ENCODE measurements at regions not wholly inside any gene's neighbourhood (a gene's known extent, or its start where the extent isn't known, plus 50 kb on each side); places are given as distances from the start of the nearest gene placed in this dataset.

DNA sequence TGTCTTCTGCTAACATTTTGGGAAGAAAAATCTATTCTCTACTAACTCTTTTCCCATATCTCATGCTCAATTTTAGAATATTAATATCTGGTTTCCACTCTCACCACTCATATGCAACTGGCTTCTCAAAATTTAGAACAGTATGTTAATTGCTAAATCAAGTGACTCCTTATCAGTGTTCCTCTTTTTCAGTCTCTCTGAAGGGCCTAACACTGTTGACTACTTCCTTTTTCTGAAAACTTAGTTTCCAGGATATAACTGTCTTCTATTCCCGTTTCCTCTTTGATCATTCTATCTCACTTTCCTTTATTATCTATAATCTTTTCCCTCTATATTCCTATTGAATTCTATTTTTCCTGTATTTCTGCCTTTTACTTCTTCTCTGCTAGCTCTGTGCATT lies 1717.2 kb upstream of the C9orf72 start:
- TF ChIP-seq, protein P1, sequence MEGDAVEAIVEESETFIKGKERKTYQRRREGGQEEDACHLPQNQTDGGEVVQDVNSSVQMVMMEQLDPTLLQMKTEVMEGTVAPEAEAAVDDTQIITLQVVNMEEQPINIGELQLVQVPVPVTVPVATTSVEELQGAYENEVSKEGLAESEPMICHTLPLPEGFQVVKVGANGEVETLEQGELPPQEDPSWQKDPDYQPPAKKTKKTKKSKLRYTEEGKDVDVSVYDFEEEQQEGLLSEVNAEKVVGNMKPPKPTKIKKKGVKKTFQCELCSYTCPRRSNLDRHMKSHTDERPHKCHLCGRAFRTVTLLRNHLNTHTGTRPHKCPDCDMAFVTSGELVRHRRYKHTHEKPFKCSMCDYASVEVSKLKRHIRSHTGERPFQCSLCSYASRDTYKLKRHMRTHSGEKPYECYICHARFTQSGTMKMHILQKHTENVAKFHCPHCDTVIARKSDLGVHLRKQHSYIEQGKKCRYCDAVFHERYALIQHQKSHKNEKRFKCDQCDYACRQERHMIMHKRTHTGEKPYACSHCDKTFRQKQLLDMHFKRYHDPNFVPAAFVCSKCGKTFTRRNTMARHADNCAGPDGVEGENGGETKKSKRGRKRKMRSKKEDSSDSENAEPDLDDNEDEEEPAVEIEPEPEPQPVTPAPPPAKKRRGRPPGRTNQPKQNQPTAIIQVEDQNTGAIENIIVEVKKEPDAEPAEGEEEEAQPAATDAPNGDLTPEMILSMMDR (conservative IDR thresholded peaks at IDR 0.05 in 1 of 2, IDR thresholded peaks at IDR 0.05 in 1 of 2; ENCODE audit: extremely low read depth in 1 of 2, insufficient read depth in 1 of 2, low read depth in 1 of 2, low read length in 2 of 2): no peak
- no peak for TF ChIP-seq EZH2 (IDR thresholded peaks at IDR 0.05; ENCODE audit: borderline replicate concordance, low read length)

All from mammary epithelial cell (primary cell).